NCI-H524 (cell line): ENCODE measurements at regions not wholly inside any gene's neighbourhood (a gene's known extent, or its start where the extent isn't known, plus 50 kb on each side); places are given as distances from the start of the nearest gene placed in this dataset.

Experiments used
- DNase-seq, 2 experiments: peaks; one replicate each; lab custom pipeline; 2025; lab: John Stamatoyannopoulos, UW

- no peak for DNase-seq
These were observed 66.7 kb downstream of the BARHL2 start for GRCh38 chr1:90650401-90650800.

- DNase-seq = no peak
These were observed 76.8 kb downstream of the BARHL2 start for GRCh38 chr1:90640325-90640724.

GRCh38 chr1:90622666-90623065, 94.4 kb downstream of the BARHL2 start:
- peak in 1 of 2 experiments; percentile 56 for DNase-seq

- peak in 1 of 2 experiments; percentile 30 for DNase-seq
These were observed 95.1 kb downstream of the BARHL2 start for GRCh38 chr1:90621986-90622385.

GRCh38 chr1:90616395-90616794, 100.7 kb downstream of the BARHL2 start:
- peak in 1 of 2 experiments; percentile 12 for DNase-seq

- DNase-seq = no peak
These were observed 102.2 kb downstream of the BARHL2 start for GRCh38 chr1:90614872-90615271.

- no peak for DNase-seq
These were observed 103.7 kb downstream of the BARHL2 start for GRCh38 chr1:90613371-90613770.

- DNase-seq = no peak
These were observed 105.1 kb downstream of the BARHL2 start for GRCh38 chr1:90612033-90612432.

- DNase-seq = no peak
These were observed 109.4 kb downstream of the BARHL2 start for GRCh38 chr1:90607736-90608135.

GRCh38 chr1:90605070-90605469, 112.0 kb downstream of the BARHL2 start:
- no peak for DNase-seq

- DNase-seq = no peak
These were observed 123.8 kb downstream of the BARHL2 start for GRCh38 chr1:90593312-90593711.

GRCh38 chr1:90591970-90592356, 125.1 kb downstream of the BARHL2 start:
- DNase-seq = no peak

GRCh38 chr1:90591355-90591969, 125.6 kb downstream of the BARHL2 start:
- no peak for DNase-seq

- peak in 1 of 2 experiments; percentile 6 for DNase-seq
These were observed 136.9 kb downstream of the BARHL2 start for GRCh38 chr1:90580176-90580575.

GRCh38 chr1:90579212-90579802, 137.8 kb downstream of the BARHL2 start:
- peak in 1 of 2 experiments; percentile 10 for DNase-seq

- no peak for DNase-seq
These were observed 142.3 kb downstream of the BARHL2 start for GRCh38 chr1:90574692-90575370.

GRCh38 chr1:90573736-90574135, 143.4 kb downstream of the BARHL2 start:
- no peak for DNase-seq

GRCh38 chr1:90572446-90572845, 144.7 kb downstream of the BARHL2 start:
- no peak for DNase-seq

- DNase-seq = no peak
These were observed 148.7 kb downstream of the BARHL2 start for GRCh38 chr1:90568436-90568835.

GRCh38 chr1:90564164-90564563, 152.9 kb downstream of the BARHL2 start:
- no peak for DNase-seq

- DNase-seq = no peak
These were observed 154.2 kb downstream of the BARHL2 start for GRCh38 chr1:90562892-90563291.

GRCh38 chr1:90561911-90562310, 155.2 kb downstream of the BARHL2 start:
- DNase-seq = peak in 1 of 2 experiments; percentile 9

GRCh38 chr1:90561103-90561783, 155.9 kb downstream of the BARHL2 start:
- no peak for DNase-seq
